ENCODE measurements at regions not wholly inside any gene's neighbourhood (a gene's known extent, or its start where the extent isn't known, plus 50 kb on each side); places are given as distances from the start of the nearest gene placed in this dataset.

DNA sequence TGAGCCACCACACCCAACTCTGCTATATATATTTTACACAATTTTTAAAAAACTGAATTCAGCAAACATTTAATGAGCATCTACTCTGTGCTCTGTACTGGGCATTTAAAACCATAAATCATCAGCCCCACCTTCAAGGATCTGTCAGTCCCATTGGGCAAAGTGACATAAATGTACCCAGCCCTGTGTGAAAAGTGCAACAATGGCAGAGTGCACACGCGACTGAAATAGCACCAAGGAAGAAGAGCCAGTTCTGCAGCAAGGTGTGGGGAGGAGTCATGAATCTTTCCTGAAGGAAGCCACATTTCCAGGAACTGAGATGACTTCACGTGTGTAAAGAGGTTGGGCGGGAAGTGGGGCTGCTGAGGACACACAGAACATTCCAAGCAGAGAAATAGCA, 111.5 kb upstream of the ATP6AP2 start:
- TF ChIP-seq, protein P1, sequence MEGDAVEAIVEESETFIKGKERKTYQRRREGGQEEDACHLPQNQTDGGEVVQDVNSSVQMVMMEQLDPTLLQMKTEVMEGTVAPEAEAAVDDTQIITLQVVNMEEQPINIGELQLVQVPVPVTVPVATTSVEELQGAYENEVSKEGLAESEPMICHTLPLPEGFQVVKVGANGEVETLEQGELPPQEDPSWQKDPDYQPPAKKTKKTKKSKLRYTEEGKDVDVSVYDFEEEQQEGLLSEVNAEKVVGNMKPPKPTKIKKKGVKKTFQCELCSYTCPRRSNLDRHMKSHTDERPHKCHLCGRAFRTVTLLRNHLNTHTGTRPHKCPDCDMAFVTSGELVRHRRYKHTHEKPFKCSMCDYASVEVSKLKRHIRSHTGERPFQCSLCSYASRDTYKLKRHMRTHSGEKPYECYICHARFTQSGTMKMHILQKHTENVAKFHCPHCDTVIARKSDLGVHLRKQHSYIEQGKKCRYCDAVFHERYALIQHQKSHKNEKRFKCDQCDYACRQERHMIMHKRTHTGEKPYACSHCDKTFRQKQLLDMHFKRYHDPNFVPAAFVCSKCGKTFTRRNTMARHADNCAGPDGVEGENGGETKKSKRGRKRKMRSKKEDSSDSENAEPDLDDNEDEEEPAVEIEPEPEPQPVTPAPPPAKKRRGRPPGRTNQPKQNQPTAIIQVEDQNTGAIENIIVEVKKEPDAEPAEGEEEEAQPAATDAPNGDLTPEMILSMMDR (IDR thresholded peaks at IDR 0.05; ENCODE audit: insufficient read depth, low read length, poor library complexity, severe bottlenecking): no peak
- no peak for DNase-seq (ENCODE audit: low read depth)
- no peaks in the 10 kb centered on the region for H3K27me3 ChIP-seq (ENCODE audit: control insufficient read depth, insufficient read depth, low read length)
- no peak overlapping the region for H3K4me3 ChIP-seq (ENCODE audit: low read depth, low read length)
- H3K36me3 ChIP-seq (ENCODE audit: control insufficient read depth, insufficient read depth, low read length): no peaks in the 10 kb centered on the region

DNA sequence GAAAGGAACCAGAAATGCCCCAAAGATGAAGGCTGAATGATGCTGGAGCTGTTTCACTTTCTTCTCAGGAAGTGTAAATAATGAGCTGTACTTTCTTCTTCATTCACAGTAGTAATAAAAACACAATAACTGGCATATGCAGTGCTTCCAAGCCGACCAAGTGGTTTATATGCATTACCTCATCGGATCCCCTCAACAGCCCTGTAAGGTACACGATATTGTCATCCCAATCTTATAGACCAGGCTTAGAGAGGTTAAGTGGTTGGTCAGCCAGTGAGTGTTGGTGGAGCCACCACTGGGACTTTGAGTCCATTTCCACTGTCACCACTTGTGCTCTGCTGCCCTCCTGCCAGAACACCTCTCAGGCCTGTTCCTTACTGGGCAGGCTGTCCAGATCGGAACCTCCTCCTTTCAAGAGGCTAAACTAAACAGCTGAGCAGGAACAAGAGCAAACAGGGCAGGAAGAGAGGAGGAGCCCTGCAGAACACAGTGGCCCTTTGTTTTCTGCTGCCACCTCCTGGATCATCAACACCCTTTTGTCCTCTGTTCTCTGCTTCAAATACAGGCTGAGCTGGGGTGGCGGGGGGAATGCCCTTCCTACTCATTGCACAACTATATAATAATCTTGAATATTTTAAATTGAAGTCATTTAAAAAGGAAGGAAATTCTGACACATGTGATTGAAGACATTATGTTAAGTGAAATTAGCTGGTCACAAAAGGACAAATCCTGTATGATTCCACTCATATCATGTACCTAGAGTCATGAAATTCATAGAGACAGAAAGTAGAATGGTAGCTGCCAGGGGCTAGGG, 112.5 kb upstream of the ATP6AP2 start:
- Histone ChIP-seq H3K36me3 (ENCODE audit: control insufficient read depth, insufficient read depth, low read length) (no peaks in the 10 kb centered on the region), H3K27me3 (ENCODE audit: control insufficient read depth, insufficient read depth, low read length) (no peaks in the 10 kb centered on the region), H3K4me3 (ENCODE audit: low read depth, low read length) (no peak overlapping the region)
- TF ChIP-seq, protein P1 (IDR thresholded peaks at IDR 0.05; ENCODE audit: insufficient read depth, low read length, poor library complexity, severe bottlenecking): peak; percentile 32
- DNase-seq (ENCODE audit: low read depth): peak; percentile 5

DNA sequence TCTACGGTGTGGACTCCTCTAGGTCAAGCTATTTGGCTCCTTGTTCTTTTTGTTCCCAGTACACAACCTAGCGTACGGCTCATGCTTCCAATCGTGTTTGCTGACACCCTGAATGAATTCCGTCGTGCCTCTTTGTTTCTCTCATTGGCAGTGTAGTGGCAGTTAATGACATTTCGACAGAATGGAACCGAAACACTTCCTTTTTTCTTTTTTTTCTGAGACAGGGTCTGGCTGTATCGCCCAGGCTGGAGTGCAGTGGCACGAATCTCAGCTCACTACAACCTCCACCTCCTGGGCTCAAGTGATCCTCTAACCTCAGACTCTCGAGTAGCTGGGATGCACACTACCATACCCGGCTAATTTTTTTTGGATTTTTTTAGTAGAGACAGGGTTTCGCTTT, 113.3 kb upstream of the ATP6AP2 start:
- Histone ChIP-seq H3K36me3 (ENCODE audit: control insufficient read depth, insufficient read depth, low read length) (no peaks in the 10 kb centered on the region), H3K27me3 (ENCODE audit: control insufficient read depth, insufficient read depth, low read length) (no peaks in the 10 kb centered on the region), H3K4me3 (ENCODE audit: low read depth, low read length) (no peak overlapping the region)
- no peak for DNase-seq (ENCODE audit: low read depth)
- TF ChIP-seq, protein P1 (IDR thresholded peaks at IDR 0.05; ENCODE audit: insufficient read depth, low read length, poor library complexity, severe bottlenecking): no peak

DNA sequence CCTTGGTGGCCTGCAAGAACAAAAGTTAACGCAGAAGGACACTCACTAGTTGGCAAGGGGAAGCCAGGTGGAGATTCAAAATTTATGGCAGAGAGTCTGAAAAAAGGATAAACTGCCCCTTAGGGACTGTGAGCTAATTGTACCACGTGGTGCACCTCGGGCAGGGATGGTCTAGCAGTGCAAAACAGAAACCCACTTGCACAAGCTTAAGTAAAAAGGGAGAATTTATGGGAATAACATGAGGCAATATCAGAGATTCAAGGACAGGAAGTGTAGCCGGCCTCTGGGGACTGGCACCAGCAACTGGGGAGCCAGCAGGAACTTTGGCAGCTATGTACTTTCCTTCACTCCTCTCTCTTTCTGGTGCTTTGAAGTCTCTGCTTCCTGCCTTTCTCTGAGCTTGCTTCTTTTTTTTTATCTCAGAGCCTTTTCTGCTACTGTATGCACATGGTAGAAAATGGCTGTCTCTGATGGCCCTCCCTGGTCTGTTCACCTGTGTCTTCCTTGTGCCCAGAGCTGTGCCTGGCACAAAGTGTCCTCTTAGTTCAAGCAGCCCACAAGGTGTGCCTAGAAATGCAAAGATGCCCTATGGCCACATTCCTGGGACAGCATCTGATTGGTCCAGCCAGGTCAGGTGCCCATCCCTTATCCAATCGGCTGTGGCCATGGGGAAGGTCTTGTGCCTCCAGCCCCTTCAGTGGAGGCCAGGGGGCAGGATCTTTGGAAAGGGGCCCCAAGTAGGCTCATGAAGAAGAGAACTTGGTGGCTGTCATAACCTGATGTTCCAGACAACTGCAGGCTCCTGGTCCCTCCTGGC, 114.8 kb upstream of the ATP6AP2 start:
- Histone ChIP-seq H3K4me3 (ENCODE audit: low read depth, low read length) (no peak overlapping the region), H3K27me3 (ENCODE audit: control insufficient read depth, insufficient read depth, low read length) (peaks cover 3% of the 10 kb centered on the region), H3K36me3 (ENCODE audit: control insufficient read depth, insufficient read depth, low read length) (no peaks in the 10 kb centered on the region)
- TF ChIP-seq, protein P1 (IDR thresholded peaks at IDR 0.05; ENCODE audit: insufficient read depth, low read length, poor library complexity, severe bottlenecking): no peak
- no peak for DNase-seq (ENCODE audit: low read depth)

DNA sequence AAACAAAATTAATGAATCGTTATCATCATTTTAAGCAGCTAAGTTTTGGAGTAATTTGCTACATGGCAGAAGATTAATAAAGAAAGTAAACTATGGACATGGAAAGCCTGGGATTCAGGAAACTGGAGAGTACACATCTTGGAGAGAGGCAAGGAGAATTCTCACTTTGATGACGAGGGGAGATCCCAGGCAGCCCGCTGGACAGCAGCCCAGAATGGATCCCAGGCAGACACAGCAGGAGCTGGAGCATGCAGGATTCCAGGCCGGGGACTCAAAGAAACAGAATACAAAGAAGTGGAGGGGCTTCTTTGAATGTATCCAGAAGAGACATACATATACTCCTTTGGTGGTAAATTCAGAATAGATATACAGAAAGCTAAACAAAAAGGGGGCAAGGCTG, 118.0 kb upstream of the ATP6AP2 start:
- TF ChIP-seq, protein P1 (IDR thresholded peaks at IDR 0.05; ENCODE audit: insufficient read depth, low read length, poor library complexity, severe bottlenecking): no peak
- Histone ChIP-seq H3K4me3 (ENCODE audit: low read depth, low read length) (no peak overlapping the region), H3K36me3 (ENCODE audit: control insufficient read depth, insufficient read depth, low read length) (no peaks in the 10 kb centered on the region), H3K27me3 (ENCODE audit: control insufficient read depth, insufficient read depth, low read length) (peaks cover 3% of the 10 kb centered on the region)
- DNase-seq (ENCODE audit: low read depth): no peak
